MM.1S (cell line): ENCODE measurements at regions not wholly inside any gene's neighbourhood (a gene's known extent, or its start where the extent isn't known, plus 50 kb on each side); places are given as distances from the start of the nearest gene placed in this dataset.

Experiments
- CTCF ChIP-seq: fragments of 300-600 bp; sonication (generic); IDR thresholded peaks from 2 replicates; pipeline ENCODE4 v1.5.1; 2016; ENCODE audit warnings: antibody characterized with exemption, low read length, mixed read lengths
- EZH2 ChIP-seq: fragments of 300-600 bp; sonication (generic); optimal IDR thresholded peaks from 2 replicates; pipeline ENCODE3; 2017; ENCODE audit warnings: low read depth, mild to moderate bottlenecking, antibody characterized with exemption, low read length, mixed read lengths

- TF ChIP-seq CTCF (no peak), EZH2 (no peak)
Observed at GRCh38 chr10:56567580-56567979, 206.5 kb upstream of the ZWINT start.
